ENCODE measurements at regions not wholly inside any gene's neighbourhood (a gene's known extent, or its start where the extent isn't known, plus 50 kb on each side); places are given as distances from the start of the nearest gene placed in this dataset.

GRCh38 chr1:63041660-63042059, 257.7 kb downstream of the ATG4C start:
- H3K79me2 ChIP-seq (ENCODE audit: control insufficient read depth, insufficient read depth, low read length), result no peaks in the 10 kb centered on the region
- no peaks in the 10 kb centered on the region for H3K9me3 ChIP-seq (ENCODE audit: control insufficient read depth, insufficient read depth, low read depth, low read length)
- H3K27ac ChIP-seq (ENCODE audit: insufficient read depth, low read length), result no peak overlapping the region
- no peak overlapping the region for H3K4me3 ChIP-seq (replicated peaks in 1 of 4; ENCODE audit: control extremely low read depth in 1 of 4, insufficient read depth in 1 of 4, low read depth in 3 of 4, low read length in 4 of 4)
- no peaks in the 10 kb centered on the region for H3K27me3 ChIP-seq (ENCODE audit: control insufficient read depth, insufficient read depth, low read length)
- H3K4me1 ChIP-seq (ENCODE audit: control insufficient read depth, extremely low read depth, insufficient read depth, low read length), result no peaks in the 10 kb centered on the region
- H4K20me1 ChIP-seq (ENCODE audit: control insufficient read depth, extremely low read depth, insufficient read depth, low read length), result no peaks in the 10 kb centered on the region
- DNase-seq (ENCODE audit: low read depth in 2 of 2), result no peak
- H3K4me2 ChIP-seq (ENCODE audit: extremely low read depth, insufficient read depth, low read length), result no peak overlapping the region
- TF ChIP-seq CTCF (conservative IDR thresholded peaks at IDR 0.05 in 1 of 2, IDR thresholded peaks at IDR 0.05 in 1 of 2; ENCODE audit: low read depth in 1 of 2, low read length in 2 of 2) (no peak), EZH2 (IDR thresholded peaks at IDR 0.05; ENCODE audit: low read length, missing control alignments) (no peak)
- H3K36me3 ChIP-seq (ENCODE audit: control insufficient read depth, insufficient read depth, low read length), result no peaks in the 10 kb centered on the region
- no peak overlapping the region for H3K9ac ChIP-seq (ENCODE audit: insufficient read depth, low read length)
- no peak overlapping the region for H2AFZ ChIP-seq (ENCODE audit: low read length)

- H3K27me3 ChIP-seq (ENCODE audit: control insufficient read depth, insufficient read depth, low read length), result no peaks in the 10 kb centered on the region
These were observed 258.3 kb downstream of the ATG4C start for GRCh38 chr1:63042278-63042677.

GRCh38 chr1:63046539-63046938, 262.6 kb downstream of the ATG4C start:
- H3K4me3 ChIP-seq (replicated peaks in 1 of 4; ENCODE audit: control extremely low read depth in 1 of 4, insufficient read depth in 1 of 4, low read depth in 3 of 4, low read length in 4 of 4), result no peak overlapping the region
- no peaks in the 10 kb centered on the region for H3K79me2 ChIP-seq (ENCODE audit: control insufficient read depth, insufficient read depth, low read length)
- H3K9ac ChIP-seq (ENCODE audit: insufficient read depth, low read length), result no peak overlapping the region
- TF ChIP-seq EZH2 (IDR thresholded peaks at IDR 0.05; ENCODE audit: low read length, missing control alignments), result no peak
- no peak for TF ChIP-seq CTCF (conservative IDR thresholded peaks at IDR 0.05 in 1 of 2, IDR thresholded peaks at IDR 0.05 in 1 of 2; ENCODE audit: low read depth in 1 of 2, low read length in 2 of 2)
- H3K4me1 ChIP-seq (ENCODE audit: control insufficient read depth, extremely low read depth, insufficient read depth, low read length), result no peaks in the 10 kb centered on the region
- H3K36me3 ChIP-seq (ENCODE audit: control insufficient read depth, insufficient read depth, low read length), result no peaks in the 10 kb centered on the region
- no peaks in the 10 kb centered on the region for H3K9me3 ChIP-seq (ENCODE audit: control insufficient read depth, insufficient read depth, low read depth, low read length)
- no peak overlapping the region for H3K4me2 ChIP-seq (ENCODE audit: extremely low read depth, insufficient read depth, low read length)
- DNase-seq (ENCODE audit: low read depth in 2 of 2), result no peak
- H3K27ac ChIP-seq (ENCODE audit: insufficient read depth, low read length), result no peak overlapping the region
- H3K27me3 ChIP-seq (ENCODE audit: control insufficient read depth, insufficient read depth, low read length), result no peaks in the 10 kb centered on the region
- no peak overlapping the region for H2AFZ ChIP-seq (ENCODE audit: low read length)
- no peaks in the 10 kb centered on the region for H4K20me1 ChIP-seq (ENCODE audit: control insufficient read depth, extremely low read depth, insufficient read depth, low read length)

More at GRCh38 chr1:63042278-63042677, 258.3 kb downstream of the ATG4C start:
- Histone ChIP-seq H4K20me1 (ENCODE audit: control insufficient read depth, extremely low read depth, insufficient read depth, low read length) (no peaks in the 10 kb centered on the region), H3K79me2 (ENCODE audit: control insufficient read depth, insufficient read depth, low read length) (no peaks in the 10 kb centered on the region), H3K27ac (ENCODE audit: insufficient read depth, low read length) (no peak overlapping the region), H3K36me3 (ENCODE audit: control insufficient read depth, insufficient read depth, low read length) (no peaks in the 10 kb centered on the region), H2AFZ (ENCODE audit: low read length) (no peak overlapping the region), H3K9ac (ENCODE audit: insufficient read depth, low read length) (no peak overlapping the region), H3K4me1 (ENCODE audit: control insufficient read depth, extremely low read depth, insufficient read depth, low read length) (no peaks in the 10 kb centered on the region), H3K4me2 (ENCODE audit: extremely low read depth, insufficient read depth, low read length) (no peak overlapping the region), H3K4me3 (replicated peaks in 1 of 4; ENCODE audit: control extremely low read depth in 1 of 4, insufficient read depth in 1 of 4, low read depth in 3 of 4, low read length in 4 of 4) (no peak overlapping the region), H3K9me3 (ENCODE audit: control insufficient read depth, insufficient read depth, low read depth, low read length) (no peaks in the 10 kb centered on the region)
- no peak for DNase-seq (ENCODE audit: low read depth in 2 of 2)
- TF ChIP-seq CTCF (conservative IDR thresholded peaks at IDR 0.05 in 1 of 2, IDR thresholded peaks at IDR 0.05 in 1 of 2; ENCODE audit: low read depth in 1 of 2, low read length in 2 of 2), result no peak
- TF ChIP-seq EZH2 (IDR thresholded peaks at IDR 0.05; ENCODE audit: low read length, missing control alignments), result no peak

All from fibroblast of lung (primary cell).